ENCODE measurements at regions not wholly inside any gene's neighbourhood (a gene's known extent, or its start where the extent isn't known, plus 50 kb on each side); places are given as distances from the start of the nearest gene placed in this dataset.

GRCh38 chr6:9938801-9939200 is 476.1 kb downstream of the TFAP2A start:
- Histone ChIP-seq H3K27ac (ENCODE audit: insufficient read depth, low read length) (no peak overlapping the region), H2BK20ac (ENCODE audit: low read depth, low read length) (no peak overlapping the region), H2AK5ac (ENCODE audit: low read depth, low read length) (no peak overlapping the region), H2AFZ (replicated peaks; ENCODE audit: low read length, poor library complexity) (no peak overlapping the region), H3K4me3 (ENCODE audit: insufficient read depth, low read depth, low read length) (no peak overlapping the region), H4K91ac (ENCODE audit: insufficient read depth, low read depth, low read length) (no peak overlapping the region), H2BK5ac (ENCODE audit: low read depth, low read length, poor library complexity, severe bottlenecking) (no peak overlapping the region), H3K9me1 (ENCODE audit: insufficient read depth, low read length) (no peaks in the 10 kb centered on the region), H3K56ac (ENCODE audit: extremely low read depth, insufficient read depth, low read length) (no peak overlapping the region), H3K4ac (ENCODE audit: low read depth, low read length) (no peak overlapping the region), H3K79me1 (ENCODE audit: low read depth in 1 of 2, low read length in 2 of 2) (no peaks in the 10 kb centered on the region), H3K4me1 (ENCODE audit: control insufficient read depth, insufficient read depth, low read length) (no peaks in the 10 kb centered on the region), H4K5ac (ENCODE audit: low read depth, low read length) (no peak overlapping the region), H3K18ac (ENCODE audit: low read depth, low read length) (no peak overlapping the region), H3K9me3 (ENCODE audit: control insufficient read depth, insufficient read depth, low read length) (peaks cover 9% of the 10 kb centered on the region), H2BK120ac (ENCODE audit: low read depth, low read length) (no peak overlapping the region), H2BK15ac (ENCODE audit: low read depth, low read length) (no peak overlapping the region), H2AK9ac (replicated peaks; ENCODE audit: low read depth, low read length, poor library complexity) (no peak overlapping the region), H4K8ac (ENCODE audit: low read depth in 2 of 2, low read length in 2 of 2) (no peak overlapping the region), H3K23ac (ENCODE audit: low read depth, low read length) (no peak overlapping the region), H3K4me2 (ENCODE audit: low read depth, low read length) (no peak overlapping the region), H3K14ac (replicated peaks; ENCODE audit: low read depth, low read length) (no peak overlapping the region), H3K27me3 (ENCODE audit: control insufficient read depth, insufficient read depth, low read length) (no peaks in the 10 kb centered on the region), H3K36me3 (ENCODE audit: control insufficient read depth, insufficient read depth, low read length) (no peaks in the 10 kb centered on the region), H3K9ac (ENCODE audit: low read depth, low read length) (no peak overlapping the region), H4K20me1 (ENCODE audit: insufficient read depth, low read length) (no peaks in the 10 kb centered on the region)
- POLR2A ChIA-PET (ENCODE audit: unreplicated experiment) = no interaction called here
- in situ Hi-C loops (cut with MboI; ENCODE audit: low sequenced_read_pairs) (no loop called here), dilution Hi-C loops (cut with HindIII; ENCODE audit: low sequenced_read_pairs, unreplicated experiment) (no loop called here), intact Hi-C loops (cut with micrococcal nuclease) (no loop called here)
- CTCF ChIA-PET = no interaction called here
- WGBS, 2 experiments (ENCODE audit: extremely low coverage in 2 of 2, insufficient read length in 1 of 2) = no CpG with 5 or more reads among the region's 7 CpGs
- no peak for ATAC-seq (ENCODE audit: low read depth)
- no peak for TF ChIP-seq CEBPB (IDR thresholded peaks at IDR 0.05; ENCODE audit: low read depth, low read length)
- TF ChIP-seq NFE2L2 (IDR thresholded peaks at IDR 0.05; ENCODE audit: low read depth, low read length) = no peak
- TF ChIP-seq ELK1 (IDR thresholded peaks at IDR 0.05; ENCODE audit: borderline replicate concordance, low read depth, low read length) = no peak
- TF ChIP-seq RFX5 (IDR thresholded peaks at IDR 0.05; ENCODE audit: low read depth, low read length) = no peak
- no peak for TF ChIP-seq MXI1 (IDR thresholded peaks at IDR 0.05; ENCODE audit: borderline replicate concordance, low read depth, low read length)
- TF ChIP-seq RAD21 (IDR thresholded peaks at IDR 0.05; ENCODE audit: low read length) = no peak
- no peak for TF ChIP-seq CTCF (conservative IDR thresholded peaks at IDR 0.05; ENCODE audit: low read depth, low read length)
- TF ChIP-seq POLR2A (IDR thresholded peaks at IDR 0.05; ENCODE audit: low read depth, low read length) = no peak
- TF ChIP-seq FOS (IDR thresholded peaks at IDR 0.05; ENCODE audit: low read depth, low read length) = no peak
- no peak for TF ChIP-seq MAZ (IDR thresholded peaks at IDR 0.05; ENCODE audit: borderline replicate concordance, low read depth, low read length)
- no peak for TF ChIP-seq MAFK (IDR thresholded peaks at IDR 0.05; ENCODE audit: low read depth, low read length)
- no peak for TF ChIP-seq USF2 (IDR thresholded peaks at IDR 0.05; ENCODE audit: low read depth, low read length)
- no peak for TF ChIP-seq SMC3 (IDR thresholded peaks at IDR 0.05; ENCODE audit: low read depth, low read length)
- TF ChIP-seq CHD1 (IDR thresholded peaks at IDR 0.05; ENCODE audit: low read depth, low read length) = no peak
- TF ChIP-seq BHLHE40 (IDR thresholded peaks at IDR 0.05; ENCODE audit: low read depth, low read length) = no peak
- no peak for TF ChIP-seq RCOR1 (IDR thresholded peaks at IDR 0.05; ENCODE audit: insufficient replicate concordance, low read length)
- no TSS peak for BruUV-seq (replicated peaks)
- DNase-seq = no peak
